Hepatocyte (in vitro differentiated cells): ENCODE measurements at regions not wholly inside any gene's neighbourhood (a gene's known extent, or its start where the extent isn't known, plus 50 kb on each side); places are given as distances from the start of the nearest gene placed in this dataset.

Experiments used
- CTCF ChIP-seq: fragments of 200-600 bp; sonication (generic); IDR thresholded peaks from 2 replicates; pipeline ENCODE4 v1.5.1; 2016; ENCODE audit warnings: antibody characterized with exemption, mild to moderate bottlenecking; ENCODE audit not compliant: poor library complexity
- EZH2 ChIP-seq: fragments of 200-600 bp; sonication (generic); IDR thresholded peaks from 2 replicates; pipeline ENCODE4 v1.6.1; 2016; ENCODE audit warnings: antibody characterized with exemption, mild to moderate bottlenecking, borderline replicate concordance

GRCh38 chr3:112773-113172, 83.8 kb upstream of the CHL1 start:
- TF ChIP-seq CTCF = no peak
- no peak for TF ChIP-seq EZH2
